Peyer's patch (tissue), 4 donors: ENCODE measurements at regions not wholly inside any gene's neighbourhood (a gene's known extent, or its start where the extent isn't known, plus 50 kb on each side); places are given as distances from the start of the nearest gene placed in this dataset.

ENCODE experiments used
- CTCF ChIP-seq, 6 experiments: fragments of 450-650 bp in 4 of 6; fragments of 200-600 bp in 2 of 6; sonication (generic) in 1 of 6; IDR thresholded peaks; one replicate each; pipeline ENCODE4 v1.5.1; 2017 to 2019; ENCODE audit warnings: antibody characterized with exemption in 6 of 6, mild to moderate bottlenecking in 3 of 6, moderate library complexity in 1 of 6
- POLR2A ChIP-seq, 2 donors: fragments of 450-650 bp; IDR thresholded peaks; one replicate each; pipeline ENCODE4 v1.5.1; 2017; ENCODE audit warnings: antibody characterized with exemption in 2 of 2, mild to moderate bottlenecking in 2 of 2, moderate library complexity in 2 of 2

- TF ChIP-seq CTCF (IDR thresholded peaks at IDR 0.05) (no peak), POLR2A (IDR thresholded peaks at IDR 0.05) (no peak)
These were observed 1660.4 kb upstream of the MIR17HG start for GRCh38 chr13:89687066-89687465.
